Neural progenitor cell (in vitro differentiated cells): ENCODE measurements at regions not wholly inside any gene's neighbourhood (a gene's known extent, or its start where the extent isn't known, plus 50 kb on each side); places are given as distances from the start of the nearest gene placed in this dataset.
"Not testable (repeated sequence)": the region's sequence is repeated elsewhere in the genome, so short reads cannot be mapped to it uniquely, and the experiment has no call there.

ENCODE experiments used
- CTCF ChIP-seq: fragments of 200-600 bp; sonication (generic); IDR thresholded peaks from 2 replicates; pipeline ENCODE4 v1.5.1; 2017; ENCODE audit warnings: antibody characterized with exemption, mild to moderate bottlenecking
- EZH2 ChIP-seq: fragments of 200-600 bp; sonication (generic); IDR thresholded peaks from 2 replicates; pipeline ENCODE4 v1.6.1; 2017; ENCODE audit warnings: antibody characterized with exemption, mild to moderate bottlenecking, moderate library complexity

GRCh38 chr13:18835754-18836153 lies 345.9 kb downstream of the TUBA3C start:
- TF ChIP-seq CTCF, EZH2: not testable (repeated sequence)
